ENCODE measurements at regions not wholly inside any gene's neighbourhood (a gene's known extent, or its start where the extent isn't known, plus 50 kb on each side); places are given as distances from the start of the nearest gene placed in this dataset.
"Not testable (repeated sequence)": the region's sequence is repeated elsewhere in the genome, so short reads cannot be mapped to it uniquely, and the experiment has no call there.

GRCh38 chr4:13893987-13894386 lies 266.5 kb upstream of the BOD1L1 start:
- no peak for DNase-seq (ENCODE audit: low read depth in 3 of 3)

- no peak for DNase-seq (ENCODE audit: low read depth in 3 of 3)
These were observed 273.3 kb upstream of the BOD1L1 start for GRCh38 chr4:13900780-13901179.

GRCh38 chr4:13902146-13902545 lies 274.6 kb upstream of the BOD1L1 start:
- DNase-seq (ENCODE audit: low read depth in 3 of 3): no peak

- no peak for DNase-seq (ENCODE audit: low read depth in 3 of 3)
These were observed 275.5 kb upstream of the BOD1L1 start for GRCh38 chr4:13903061-13903460.

- DNase-seq (ENCODE audit: low read depth in 3 of 3): no peak
These were observed 276.4 kb upstream of the BOD1L1 start for GRCh38 chr4:13903901-13904300.

- DNase-seq (ENCODE audit: low read depth in 3 of 3): no peak
These were observed 278.0 kb upstream of the BOD1L1 start for GRCh38 chr4:13905543-13905942.

- DNase-seq (ENCODE audit: low read depth in 3 of 3): no peak
These were observed 279.2 kb upstream of the BOD1L1 start for GRCh38 chr4:13906727-13907126.

GRCh38 chr4:13907255-13907751 lies 279.8 kb upstream of the BOD1L1 start:
- no peak for DNase-seq (ENCODE audit: low read depth in 3 of 3)

GRCh38 chr4:13908455-13908854 lies 280.9 kb upstream of the BOD1L1 start:
- no peak for DNase-seq (ENCODE audit: low read depth in 3 of 3)

- DNase-seq (ENCODE audit: low read depth in 3 of 3): no peak
These were observed 283.0 kb upstream of the BOD1L1 start for GRCh38 chr4:13910556-13910955.

GRCh38 chr4:13911256-13911655 lies 283.7 kb upstream of the BOD1L1 start:
- no peak for DNase-seq (ENCODE audit: low read depth in 3 of 3)

- no peak for DNase-seq (ENCODE audit: low read depth in 3 of 3)
These were observed 285.0 kb upstream of the BOD1L1 start for GRCh38 chr4:13912436-13912925.

GRCh38 chr4:13912966-13913365 lies 285.4 kb upstream of the BOD1L1 start:
- no peak for DNase-seq (ENCODE audit: low read depth in 3 of 3)

GRCh38 chr4:13917015-13917414 lies 289.5 kb upstream of the BOD1L1 start:
- no peak for DNase-seq (ENCODE audit: low read depth in 3 of 3)

GRCh38 chr4:13918110-13918509 lies 290.6 kb upstream of the BOD1L1 start:
- DNase-seq (ENCODE audit: low read depth in 3 of 3): no peak

GRCh38 chr4:13918991-13919441 lies 291.5 kb upstream of the BOD1L1 start:
- no peak for DNase-seq (ENCODE audit: low read depth in 3 of 3)

- no peak for DNase-seq (ENCODE audit: low read depth in 3 of 3)
These were observed 292.8 kb upstream of the BOD1L1 start for GRCh38 chr4:13920111-13920875.

GRCh38 chr4:13920901-13921300 lies 293.4 kb upstream of the BOD1L1 start:
- DNase-seq (ENCODE audit: low read depth in 3 of 3): no peak

GRCh38 chr4:13921805-13922204 lies 294.3 kb upstream of the BOD1L1 start:
- DNase-seq (ENCODE audit: low read depth in 3 of 3): no peak

GRCh38 chr4:13922459-13922858 lies 294.9 kb upstream of the BOD1L1 start:
- no peak for DNase-seq (ENCODE audit: low read depth in 3 of 3)

- no peak for DNase-seq (ENCODE audit: low read depth in 3 of 3)
These were observed 295.5 kb upstream of the BOD1L1 start for GRCh38 chr4:13922873-13923645.

GRCh38 chr4:13924900-13925299 lies 297.4 kb upstream of the BOD1L1 start:
- DNase-seq (ENCODE audit: low read depth in 3 of 3): not testable (repeated sequence)

GRCh38 chr4:13928214-13928613 lies 300.7 kb upstream of the BOD1L1 start:
- no peak for DNase-seq (ENCODE audit: low read depth in 3 of 3)
